K562 (cell line): ENCODE measurements at regions not wholly inside any gene's neighbourhood (a gene's known extent, or its start where the extent isn't known, plus 50 kb on each side); places are given as distances from the start of the nearest gene placed in this dataset.

Experiments
- ATAC-seq: fragments of 200-7000 bp; cut with Tn5 transposase; 3 replicates; pipeline ENCODE4 v1.9.1; 2020; ENCODE audit warnings: moderate library complexity
- BruUV-seq: library from RNA; stranded (reverse); fragments of 400-500 nt; replicated peaks from 2 replicates; lab custom pipeline; 2021; lab: Mats Ljungman, UMichigan
- CTCF ChIA-PET: fragments of 300-600 bp; formaldehyde crosslinking; extraction: SDS; loops from one replicate; lab custom pipeline; 2021; ENCODE audit warnings: low intra/inter-chr PET ratio; lab: Yijun Ruan, JAX
- POLR2A ChIA-PET: fragments of 300-600, 350-650 bp; sonication (Branson Sonifier 250); formaldehyde crosslinking; extraction: SDS; loops from one replicate; lab custom pipeline; 2021; ENCODE audit warnings: antibody characterized with exemption, inconsistent platforms; lab: Yijun Ruan, JAX
- DNase-seq, 4 experiments: peaks; one replicate each; pipeline versions ENCODE4 v3.0.0 to v3.0.0-alpha.2; 2011 to 2018; ENCODE audit warnings: low spot score in 3 of 4, mixed read lengths in 3 of 4; ENCODE audit errors: extremely low read depth in 1 of 4
- FAIRE-seq: peaks from 2 replicates; lab custom pipeline; 2011; peaks lifted over from hg19 to GRCh38; lab: Jason Lieb, UNC
- H2AFZ ChIP-seq: 2 replicates; pipeline ENCODE4 v1.6.0; 2011; ENCODE audit warnings: low read depth, low read length, control low read depth, inconsistent platforms
- H3K27ac ChIP-seq: fragments of 200-600 bp; 3 replicates; pipeline ENCODE4 v1.8.0; 2011; ENCODE audit warnings: low read depth, mild to moderate bottlenecking, control low read depth, inconsistent platforms, low read length, moderate library complexity, mixed read lengths; ENCODE audit errors: extremely low read depth
- H3K27me3 ChIP-seq, 2 experiments: fragments of 300-600 bp in 1 of 2; 2 replicates in 1 of 2; 3 replicates in 1 of 2; pipeline versions ENCODE4 v1.6.0 to v1.8.0; 2011; ENCODE audit warnings: inconsistent platforms in 2 of 2, low read length in 2 of 2, mild to moderate bottlenecking in 1 of 2, mixed read lengths in 1 of 2, moderate library complexity in 1 of 2; ENCODE audit not compliant: control insufficient read depth in 2 of 2, insufficient read depth in 2 of 2
- H3K36me3 ChIP-seq: fragments of 300-600 bp; 3 replicates; pipeline ENCODE4 v1.8.0; 2011; ENCODE audit warnings: mild to moderate bottlenecking, low read length, inconsistent platforms; ENCODE audit not compliant: control insufficient read depth, insufficient read depth
- H3K4me1 ChIP-seq, 2 experiments: fragments of 200-600 bp in 1 of 2; replicated peaks in 1 of 2; 2 replicates in 1 of 2; 3 replicates in 1 of 2; pipeline versions ENCODE4 v1.5.1 to v1.8.0; 2011; ENCODE audit warnings: inconsistent platforms in 2 of 2, low read length in 2 of 2, mild to moderate bottlenecking in 1 of 2, mixed read lengths in 1 of 2, moderate library complexity in 1 of 2; ENCODE audit not compliant: control insufficient read depth in 2 of 2, insufficient read depth in 2 of 2
- H3K4me2 ChIP-seq: 2 replicates; pipeline ENCODE4 v1.6.1; 2011; ENCODE audit warnings: low read length, control low read depth, inconsistent platforms, mixed read lengths; ENCODE audit not compliant: insufficient read depth
- H3K4me3 ChIP-seq: fragments of 200-600 bp; sonication (generic), shearing (Covaris generic); 2 replicates; pipeline ENCODE4 v1.5.1; 2016; ENCODE audit warnings: control low read depth, inconsistent platforms
- H3K79me2 ChIP-seq: fragments of 200-600 bp; 3 replicates; pipeline ENCODE4 v1.8.0; 2011; ENCODE audit warnings: low read length, inconsistent platforms; ENCODE audit not compliant: control insufficient read depth, insufficient read depth
- H3K9ac ChIP-seq, 2 experiments: 2 replicates each; pipeline versions ENCODE4 v1.6.0 to v1.6.1; 2011; ENCODE audit warnings: low read depth in 2 of 2, low read length in 2 of 2, control low read depth in 1 of 2, inconsistent platforms in 1 of 2, mild to moderate bottlenecking in 1 of 2, mixed read lengths in 1 of 2; ENCODE audit not compliant: insufficient read depth in 1 of 2
- H3K9me1 ChIP-seq: one replicate; pipeline ENCODE4 v1.6.0; 2011; ENCODE audit warnings: inconsistent platforms, mild to moderate bottlenecking, low read length, moderate library complexity; ENCODE audit not compliant: control insufficient read depth, insufficient read depth
- H3K9me3 ChIP-seq: replicated peaks from 2 replicates; pipeline ENCODE4 v1.5.1; 2011; ENCODE audit warnings: low read depth, low read length, inconsistent platforms; ENCODE audit not compliant: control insufficient read depth, insufficient read depth
- H4K20me1 ChIP-seq: replicated peaks from 2 replicates; pipeline ENCODE4 v1.6.1; 2011; ENCODE audit warnings: low read length, inconsistent platforms, mixed read lengths; ENCODE audit not compliant: control insufficient read depth, insufficient read depth
- AFF4 ChIP-seq: sonication (generic); formaldehyde crosslinking; IDR thresholded peaks from 2 replicates; pipeline ENCODE4 v1.8.0; 2023; ENCODE audit warnings: mild to moderate bottlenecking, missing genetic modification reagents
- CAMTA2 ChIP-seq: fragments of 250-450 bp; sonication (Bioruptor Pico); conservative IDR thresholded peaks from 2 replicates; pipeline ENCODE4 v1.5.1; 2022
- CBX1 ChIP-seq: sonication (generic); IDR thresholded peaks from 2 replicates; pipeline ENCODE4 v1.6.1; 2016; ENCODE audit warnings: antibody characterized with exemption, low read depth, mild to moderate bottlenecking
- MED1 ChIP-seq: sonication (generic); formaldehyde crosslinking; IDR thresholded peaks from 2 replicates; pipeline ENCODE4 v1.8.1; 2023; ENCODE audit warnings: missing genetic modification reagents, borderline replicate concordance
- MEF2D ChIP-seq: conservative IDR thresholded peaks from 2 replicates; pipeline ENCODE4 v1.6.1; 2016; ENCODE audit warnings: low read depth, missing genetic modification characterization, missing compliant biosample characterization
- MYC ChIP-seq, 2 experiments: fragments of 250-450 bp in 1 of 2; sonication (Bioruptor Pico) in 1 of 2; IDR thresholded peaks; 2 replicates each; pipeline versions ENCODE4 v1.5.1 to v1.6.1; 2012 to 2021; ENCODE audit warnings: low read depth in 2 of 2, borderline replicate concordance in 1 of 2, improper control_type of control experiment in 1 of 2, low read length in 1 of 2, mild to moderate bottlenecking in 1 of 2, moderate library complexity in 1 of 2
- MYNN ChIP-seq, 2 experiments: sonication (generic); formaldehyde crosslinking in 1 of 2; IDR thresholded peaks; 2 replicates each; pipeline versions ENCODE4 v1.5.0 to v1.6.1; 2016 to 2020; ENCODE audit warnings: antibody characterized with exemption in 1 of 2, missing genetic modification reagents in 1 of 2
- POLR2AphosphoS5 ChIP-seq: IDR thresholded peaks from 2 replicates; pipeline ENCODE4 v1.6.1; 2011; ENCODE audit warnings: mild to moderate bottlenecking, low read depth, low read length, moderate library complexity; ENCODE audit not compliant: control insufficient read depth, insufficient read depth
- RBM39 ChIP-seq: fragments of 200-400 bp; formaldehyde crosslinking; optimal IDR thresholded peaks from 2 replicates; pipeline ENCODE3; 2018; ENCODE audit warnings: low read depth, low read length
- SAFB ChIP-seq: fragments of 200-400 bp; formaldehyde crosslinking; IDR thresholded peaks from 2 replicates; pipeline ENCODE4 v1.6.1; 2017; ENCODE audit warnings: low read depth, low read length, borderline replicate concordance
- ZNF212 ChIP-seq: fragments of 450-650 bp; formaldehyde crosslinking; IDR thresholded peaks from 2 replicates; pipeline ENCODE4 v1.4.0; 2020; ENCODE audit warnings: mild to moderate bottlenecking
- WGBS: fragments of 100-300 bp; shearing (Covaris generic); methylation state at CpG from one replicate; pipeline ENCODE4 v1.1.6; 2016; ENCODE audit warnings: low coverage, mixed read lengths; ENCODE audit not compliant: insufficient coverage; ENCODE audit errors: missing lambda C conversion rate; 5-methylcytosine and 5-hydroxymethylcytosine counted together
- in situ Hi-C: fragments of 300-500 bp; cut with MboI; formaldehyde crosslinking; loops from 4 replicates; pipeline ENCODE4 v1.15.0; 2018; ENCODE audit warnings: inconsistent platforms, mixed read lengths
- intact Hi-C: fragments of 100-400 bp; cut with micrococcal nuclease; formaldehyde crosslinking; loops from 2 replicates; pipeline ENCODE4 v1.14.2; 2022

- no peak for ATAC-seq
These were observed 402.2 kb upstream of the HTR1E start for GRCh38 chr6:86535100-86535499.

More at GRCh38 chr6:86535100-86535499, 402.2 kb upstream of the HTR1E start:
- no peak for DNase-seq
- no TSS peak for BruUV-seq
- no peak for FAIRE-seq
- H3K4me3 ChIP-seq: no peak overlapping the region
- H3K4me2 ChIP-seq: no peak overlapping the region
- H3K27me3 ChIP-seq: no peaks in the 10 kb centered on the region
- intact Hi-C loops: no loop called here
- no peak overlapping the region for H2AFZ ChIP-seq
- no peaks in the 10 kb centered on the region for H3K9me1 ChIP-seq
- WGBS: 0% methylated on average over 1 of the region's 1 CpG
- H3K4me1 ChIP-seq: no peaks in the 10 kb centered on the region
- no peaks in the 10 kb centered on the region for H3K36me3 ChIP-seq
- no peaks in the 10 kb centered on the region for H3K79me2 ChIP-seq
- ChIA-PET POLR2A (interaction anchor here (0.7 kb wide), 1 partner anchor 10 kb away, joined by 3 read pairs; no protein-coding TSS in a partner anchor), CTCF (no interaction called here)
- no peak overlapping the region for H3K9ac ChIP-seq
- in situ Hi-C loops: no loop called here
- H3K27ac ChIP-seq: no peak overlapping the region
- H4K20me1 ChIP-seq: no peaks in the 10 kb centered on the region
- TF ChIP-seq MYNN (IDR thresholded peaks at IDR 0.05) (no peak), MYNN (CRISPR knock-in tag; IDR thresholded peaks at IDR 0.05) (no peak), MYC (IDR thresholded peaks at IDR 0.05; ENCODE audit: low read depth, low read length) (no peak), MYC (CRISPR knock-in tag; IDR thresholded peaks at IDR 0.05; ENCODE audit: borderline replicate concordance, low read depth) (no peak), MED1 (CRISPR knock-in tag) (no peak), SAFB (no peak), ZNF212 (no peak), CBX1 (no peak), AFF4 (CRISPR knock-in tag) (no peak), MEF2D (no peak), CAMTA2 (CRISPR knock-in tag) (no peak), POLR2AphosphoS5 (no peak), RBM39 (no peak)
- H3K9me3 ChIP-seq: no peaks in the 10 kb centered on the region
